ENCODE measurements at regions not wholly inside any gene's neighbourhood (a gene's known extent, or its start where the extent isn't known, plus 50 kb on each side); places are given as distances from the start of the nearest gene placed in this dataset.

GRCh38 chr6:148231572-148231971 lies 111.1 kb upstream of the SASH1 start (continued):
- no peak for TF ChIP-seq CHD7 (IDR thresholded peaks at IDR 0.05; ENCODE audit: insufficient replicate concordance, low read length)
- no peak for TF ChIP-seq KDM4A (IDR thresholded peaks at IDR 0.05; ENCODE audit: low read depth, low read length, severe bottlenecking)
- no peak for TF ChIP-seq JUND (IDR thresholded peaks at IDR 0.05; ENCODE audit: low read length)
- no peak for TF ChIP-seq SP1 (IDR thresholded peaks at IDR 0.05; ENCODE audit: low read depth, low read length)
- no peak for TF ChIP-seq SP2 (IDR thresholded peaks at IDR 0.05; ENCODE audit: low read length)
- no peak for TF ChIP-seq BRCA1 (IDR thresholded peaks at IDR 0.05; ENCODE audit: low read depth, low read length)
- TF ChIP-seq YY1 (IDR thresholded peaks at IDR 0.05; ENCODE audit: low read depth, low read length), result no peak
- TF ChIP-seq KDM5A (IDR thresholded peaks at IDR 0.05; ENCODE audit: low read length), result no peak
- no peak for TF ChIP-seq RAD21 (IDR thresholded peaks at IDR 0.05 in 1 of 2, conservative IDR thresholded peaks at IDR 0.05 in 1 of 2; ENCODE audit: low read depth in 2 of 2, low read length in 2 of 2)
- no peak for TF ChIP-seq MAX (IDR thresholded peaks at IDR 0.05)
- TF ChIP-seq ATF3 (IDR thresholded peaks at IDR 0.05; ENCODE audit: insufficient read depth, low read depth, low read length), result no peak

All from H1 (cell line).